PC-9 (cell line): ENCODE measurements at regions not wholly inside any gene's neighbourhood (a gene's known extent, or its start where the extent isn't known, plus 50 kb on each side); places are given as distances from the start of the nearest gene placed in this dataset.

Source experiments
- BruUV-seq: library from RNA; stranded (reverse); fragments of 400-500 nt; replicated peaks from 2 replicates; lab custom pipeline; 2021; lab: Mats Ljungman, UMichigan
- CTCF ChIA-PET: fragments of 300-600 bp; sonication (Branson Sonifier 250); formaldehyde crosslinking; loops from one replicate; lab custom pipeline; 2022; ENCODE audit warnings: antibody characterized with exemption; lab: Charles Lee
- POLR2A ChIA-PET: fragments of 300-600 bp; sonication (Branson Sonifier 250); formaldehyde crosslinking; loops from one replicate; lab custom pipeline; 2022; ENCODE audit warnings: antibody characterized with exemption; ENCODE audit not compliant: unreplicated experiment; lab: Charles Lee
- DNase-seq, 2 experiments: peaks; one replicate each; pipeline versions ENCODE4 v3.0.0 to v3.0.0-alpha.2; 2015 to 2022; ENCODE audit warnings: mixed read lengths in 1 of 2
- H2AFZ ChIP-seq: fragments of 200-600 bp; sonication (generic); 2 replicates; pipeline ENCODE4 v1.8.1; 2017; ENCODE audit warnings: antibody characterized with exemption
- H3F3A ChIP-seq: fragments of 200-600 bp; sonication (generic); 2 replicates; pipeline ENCODE4 v1.8.1; 2017; ENCODE audit warnings: antibody characterized with exemption, mild to moderate bottlenecking, low read depth; ENCODE audit not compliant: insufficient read depth
- H3K27ac ChIP-seq: fragments of 200-600 bp; sonication (generic); 2 replicates; pipeline ENCODE4 v1.6.1; 2016; ENCODE audit warnings: mixed run types
- H3K27me3 ChIP-seq: fragments of 200-600 bp; sonication (generic); 2 replicates; pipeline ENCODE4 v1.6.1; 2016; ENCODE audit warnings: low read depth, mixed run types; ENCODE audit not compliant: insufficient read depth
- H3K36me3 ChIP-seq: fragments of 200-600 bp; sonication (generic); 2 replicates; pipeline ENCODE4 v1.6.1; 2016; ENCODE audit warnings: low read depth, mixed run types
- H3K4me1 ChIP-seq: fragments of 200-600 bp; sonication (generic); replicated peaks from 2 replicates; pipeline ENCODE4 v1.6.1; 2016; ENCODE audit warnings: mixed run types; ENCODE audit not compliant: insufficient read depth
- H3K4me2 ChIP-seq: fragments of 200-600 bp; sonication (generic); 2 replicates; pipeline ENCODE4 v1.6.1; 2017; ENCODE audit warnings: mixed run types
- H3K4me3 ChIP-seq: fragments of 200-600 bp; sonication (generic); 2 replicates; pipeline ENCODE4 v1.6.1; 2016; ENCODE audit warnings: mixed run types
- H3K79me2 ChIP-seq: fragments of 200-600 bp; sonication (generic); 2 replicates; pipeline ENCODE4 v1.6.1; 2017; ENCODE audit warnings: low read depth, mixed run types
- H3K9me2 ChIP-seq: fragments of 200-600 bp; sonication (generic); 2 replicates; pipeline ENCODE4 v1.8.1; 2017; ENCODE audit warnings: mild to moderate bottlenecking; ENCODE audit not compliant: insufficient read depth
- H3K9me3 ChIP-seq: fragments of 200-600 bp; sonication (generic); 2 replicates; pipeline ENCODE4 v1.8.1; 2016; ENCODE audit warnings: low read depth; ENCODE audit not compliant: insufficient read depth
- H4K20me1 ChIP-seq: fragments of 200-600 bp; sonication (generic); 2 replicates; pipeline ENCODE4 v1.8.1; 2017; ENCODE audit not compliant: insufficient read depth
- CTCF ChIP-seq: fragments of 200-600 bp; sonication (generic); conservative IDR thresholded peaks from 2 replicates; pipeline ENCODE4 v1.6.1; 2017; ENCODE audit warnings: mixed run types, antibody characterized with exemption, mild to moderate bottlenecking, moderate library complexity
- EZH2 ChIP-seq: fragments of 200-600 bp; sonication (generic); IDR thresholded peaks from 2 replicates; pipeline ENCODE4 v1.8.0; 2017; ENCODE audit warnings: antibody characterized with exemption, low read depth
- intact Hi-C: fragments of 100-400 bp; cut with micrococcal nuclease; formaldehyde crosslinking; loops from one replicate; pipeline ENCODE4 v1.10.0; 2022; ENCODE audit not compliant: unreplicated experiment

DNA sequence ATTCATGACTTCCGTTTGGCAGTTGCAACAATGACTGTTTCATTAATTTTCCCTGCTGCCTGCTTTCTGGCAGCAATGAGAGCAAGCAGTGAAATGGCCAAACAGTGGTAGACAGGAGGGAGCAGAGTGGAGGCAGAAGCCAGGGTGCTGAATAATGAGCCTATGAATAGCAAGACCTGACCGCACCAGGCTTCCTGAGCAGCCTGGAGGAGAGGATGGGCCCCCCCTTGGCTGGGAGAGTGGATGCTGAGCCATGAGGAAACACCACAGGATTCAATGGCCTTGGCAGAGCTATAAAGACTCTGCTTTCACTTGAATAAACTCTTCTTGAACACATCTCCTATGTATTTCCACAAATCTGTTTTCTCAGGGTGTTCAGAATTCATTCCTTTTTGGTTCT, 68.1 kb upstream of the SNRPB2 start:
- intact Hi-C loops: no loop called here
- Histone ChIP-seq H3K9me3 (no peaks in the 10 kb centered on the region; the same call in 1 of the 2 replicates), H3K36me3 (no peaks in the 10 kb centered on the region), H3K27ac (no peak overlapping the region), H2AFZ (no peak overlapping the region), H3K79me2 (no peaks in the 10 kb centered on the region), H3K4me1 (no peaks in the 10 kb centered on the region), H3K9me2 (no peaks in the 10 kb centered on the region), H3K4me3 (no peak overlapping the region), H3F3A (no peaks in the 10 kb centered on the region), H4K20me1 (no peaks in the 10 kb centered on the region), H3K4me2 (no peak overlapping the region), H3K27me3 (0 out of 2 replicates have a peak, but pooled peaks cover 7% of the 10 kb centered on the region)
- DNase-seq: no peak
- BruUV-seq: no TSS peak
- POLR2A ChIA-PET: no interaction called here
- TF ChIP-seq EZH2 (no peak), CTCF (no peak)
- CTCF ChIA-PET: no interaction called here

- no peaks in the 10 kb centered on the region for H3K36me3 ChIP-seq
- no peak overlapping the region for H2AFZ ChIP-seq
- H3F3A ChIP-seq: no peaks in the 10 kb centered on the region
- H3K27ac ChIP-seq: no peak overlapping the region
- H3K9me2 ChIP-seq: no peaks in the 10 kb centered on the region
- peak in 1 of 2 experiments; percentile 65 for DNase-seq
- no peaks in the 10 kb centered on the region for H4K20me1 ChIP-seq
- no TSS peak for BruUV-seq
- no peak overlapping the region for H3K4me3 ChIP-seq
- intact Hi-C loops: no loop called here
- H3K27me3 ChIP-seq: peaks cover 25% of the 10 kb centered on the region
- no peaks in the 10 kb centered on the region for H3K4me1 ChIP-seq
- H3K9me3 ChIP-seq: no peaks in the 10 kb centered on the region; the same call in 1 of the 2 replicates
- POLR2A ChIA-PET: no interaction called here
- TF ChIP-seq EZH2 (no peak), CTCF (no peak)
- CTCF ChIA-PET: no interaction called here
- H3K4me2 ChIP-seq: no peak overlapping the region
- no peaks in the 10 kb centered on the region for H3K79me2 ChIP-seq
Observed at GRCh38 chr20:16654858-16655535, 74.8 kb upstream of the SNRPB2 start.

GRCh38 chr20:16653266-16653665, 76.6 kb upstream of the SNRPB2 start:
- peaks cover 25% of the 10 kb centered on the region for H3K27me3 ChIP-seq
- BruUV-seq: no TSS peak
- CTCF ChIA-PET: no interaction called here

More at GRCh38 chr20:16653266-16653665, 76.6 kb upstream of the SNRPB2 start:
- H2AFZ ChIP-seq: no peak overlapping the region
- no peaks in the 10 kb centered on the region for H3F3A ChIP-seq
- no peaks in the 10 kb centered on the region; the same call in 1 of the 2 replicates for H3K9me3 ChIP-seq
- H4K20me1 ChIP-seq: no peaks in the 10 kb centered on the region
- POLR2A ChIA-PET: no interaction called here
- H3K4me2 ChIP-seq: no peak overlapping the region
- H3K27ac ChIP-seq: no peak overlapping the region
- H3K4me1 ChIP-seq: no peaks in the 10 kb centered on the region
- TF ChIP-seq CTCF (no peak), EZH2 (no peak)
- H3K4me3 ChIP-seq: no peak overlapping the region
- DNase-seq: no peak
- no peaks in the 10 kb centered on the region for H3K9me2 ChIP-seq
- no peaks in the 10 kb centered on the region for H3K79me2 ChIP-seq
- intact Hi-C loops: no loop called here
- H3K36me3 ChIP-seq: no peaks in the 10 kb centered on the region
